ENCODE measurements at regions not wholly inside any gene's neighbourhood (a gene's known extent, or its start where the extent isn't known, plus 50 kb on each side); places are given as distances from the start of the nearest gene placed in this dataset.

GRCh38 chr18:77755187-77755586 lies 505.5 kb downstream of the GALR1 start:
- no peak for DNase-seq (ENCODE audit: low read depth)

- DNase-seq (ENCODE audit: low read depth) = no peak
These were observed 511.7 kb downstream of the GALR1 start for GRCh38 chr18:77761332-77761731.

- no peak for DNase-seq (ENCODE audit: low read depth)
These were observed 512.4 kb downstream of the GALR1 start for GRCh38 chr18:77762014-77762413.

GRCh38 chr18:77762642-77763041 lies 513.0 kb downstream of the GALR1 start:
- no peak for DNase-seq (ENCODE audit: low read depth)

GRCh38 chr18:77763530-77764145 lies 514.0 kb downstream of the GALR1 start:
- DNase-seq (ENCODE audit: low read depth) = no peak

- no peak for DNase-seq (ENCODE audit: low read depth)
These were observed 515.8 kb downstream of the GALR1 start for GRCh38 chr18:77765468-77765867.

- no peak for DNase-seq (ENCODE audit: low read depth)
These were observed 516.8 kb downstream of the GALR1 start for GRCh38 chr18:77766421-77766820.

- no peak for DNase-seq (ENCODE audit: low read depth)
These were observed 522.5 kb downstream of the GALR1 start for GRCh38 chr18:77772177-77772576.

GRCh38 chr18:77776104-77776503 lies 526.5 kb downstream of the GALR1 start:
- DNase-seq (ENCODE audit: low read depth) = no peak

- DNase-seq (ENCODE audit: low read depth) = no peak
These were observed 527.5 kb downstream of the GALR1 start for GRCh38 chr18:77777163-77777562.

GRCh38 chr18:77784759-77785379 lies 535.2 kb downstream of the GALR1 start:
- DNase-seq (ENCODE audit: low read depth) = no peak

GRCh38 chr18:77785415-77785975 lies 535.8 kb downstream of the GALR1 start:
- DNase-seq (ENCODE audit: low read depth) = no peak

GRCh38 chr18:77803024-77803423 lies 553.4 kb downstream of the GALR1 start:
- no peak for DNase-seq (ENCODE audit: low read depth)

GRCh38 chr18:77804382-77804781 lies 554.7 kb downstream of the GALR1 start:
- no peak for DNase-seq (ENCODE audit: low read depth)

- DNase-seq (ENCODE audit: low read depth) = no peak
These were observed 558.0 kb downstream of the GALR1 start for GRCh38 chr18:77807650-77808049.

GRCh38 chr18:77811503-77811902 lies 561.9 kb downstream of the GALR1 start:
- DNase-seq (ENCODE audit: low read depth) = no peak

GRCh38 chr18:77815666-77816338 lies 566.2 kb downstream of the GALR1 start:
- no peak for DNase-seq (ENCODE audit: low read depth)

- DNase-seq (ENCODE audit: low read depth) = no peak
These were observed 568.7 kb downstream of the GALR1 start for GRCh38 chr18:77818328-77818727.

- DNase-seq (ENCODE audit: low read depth) = no peak
These were observed 570.8 kb downstream of the GALR1 start for GRCh38 chr18:77820472-77820871.

- DNase-seq (ENCODE audit: low read depth) = no peak
These were observed 572.2 kb downstream of the GALR1 start for GRCh38 chr18:77821892-77822291.

- no peak for DNase-seq (ENCODE audit: low read depth)
These were observed 573.0 kb downstream of the GALR1 start for GRCh38 chr18:77822632-77823031.

- no peak for DNase-seq (ENCODE audit: low read depth)
These were observed 584.2 kb downstream of the GALR1 start for GRCh38 chr18:77833807-77834206.

- DNase-seq (ENCODE audit: low read depth) = no peak
These were observed 602.2 kb downstream of the GALR1 start for GRCh38 chr18:77851802-77852201.
